ENCODE measurements at regions not wholly inside any gene's neighbourhood (a gene's known extent, or its start where the extent isn't known, plus 50 kb on each side); places are given as distances from the start of the nearest gene placed in this dataset.
A peak's percentile ranks its signal among the peaks of the same experiment; 100 is the strongest.

DNA sequence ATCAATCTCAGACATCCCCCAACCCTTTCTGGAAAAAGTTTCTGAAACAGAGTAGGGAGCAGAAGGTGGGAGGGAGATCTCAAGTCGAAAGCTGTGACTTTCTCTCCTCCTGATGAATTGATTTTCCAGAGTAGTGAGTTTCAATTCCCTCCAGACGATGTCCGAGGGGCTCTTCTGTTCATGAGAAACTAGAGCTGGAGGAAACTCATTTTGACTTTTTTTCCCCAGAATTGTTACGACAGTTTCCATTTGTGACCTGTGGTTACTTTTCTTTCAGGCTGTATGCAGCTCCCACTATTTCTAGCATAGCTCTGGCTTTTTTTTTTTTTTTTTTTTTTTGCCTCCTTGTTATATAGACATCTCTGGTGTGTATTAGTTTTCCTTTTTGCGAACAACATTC lies 422.1 kb upstream of the SALL1 start:
- DNase-seq, result no peak

DNA sequence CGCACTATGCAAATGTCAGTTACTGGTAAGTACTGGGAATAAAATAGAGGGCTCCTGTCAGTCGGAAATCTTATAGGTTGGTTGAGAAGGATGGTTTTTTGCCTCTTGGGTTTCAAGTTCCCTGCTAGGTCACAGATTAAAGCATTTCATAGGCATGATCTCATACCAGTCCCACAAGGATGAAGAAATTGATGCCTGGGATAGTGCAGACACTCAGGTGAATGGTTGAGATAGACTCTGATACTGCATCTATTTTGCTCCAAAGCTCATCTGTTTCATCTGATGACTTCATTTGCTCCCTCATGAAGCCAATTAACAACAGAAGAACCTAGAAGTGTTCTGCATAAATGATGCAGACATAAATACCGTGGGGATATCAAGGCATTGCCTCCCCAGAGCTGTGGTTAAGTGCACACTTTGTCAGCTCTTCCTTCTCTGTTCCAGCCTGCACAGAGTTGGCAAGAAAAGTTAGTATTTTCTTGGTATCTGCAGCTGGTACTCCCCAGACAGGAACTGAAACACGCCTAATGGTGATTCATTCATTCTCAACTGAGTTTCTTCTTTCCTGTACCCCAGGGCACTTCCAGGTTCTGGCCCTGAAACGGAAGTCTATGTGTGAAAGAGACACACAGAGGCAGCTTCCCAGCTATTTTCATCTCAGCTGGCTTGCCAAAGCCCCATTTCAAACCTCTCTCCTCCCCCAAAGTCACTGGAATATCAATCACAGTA lies 418.3 kb upstream of the SALL1 start:
- DNase-seq, result no peak

DNA sequence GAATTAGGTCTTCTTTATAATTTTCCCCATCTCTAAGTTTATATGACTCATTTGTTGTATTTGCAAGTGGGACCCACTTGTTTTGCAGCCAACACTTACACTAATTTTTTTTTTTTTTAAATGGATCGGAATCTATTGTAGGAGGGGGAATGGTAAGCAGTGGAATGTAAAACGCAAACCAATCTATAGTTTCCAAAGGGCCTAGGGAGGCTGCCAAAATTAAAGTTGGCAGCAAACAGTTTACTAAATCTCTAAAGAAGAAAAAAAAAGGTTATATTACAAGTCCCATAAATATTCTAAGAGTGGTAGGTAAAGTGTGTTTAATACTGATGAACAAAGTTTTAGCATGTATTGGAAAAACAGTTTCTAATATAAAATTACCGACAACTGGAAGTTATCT lies 416.8 kb upstream of the SALL1 start:
- DNase-seq, result no peak

DNA sequence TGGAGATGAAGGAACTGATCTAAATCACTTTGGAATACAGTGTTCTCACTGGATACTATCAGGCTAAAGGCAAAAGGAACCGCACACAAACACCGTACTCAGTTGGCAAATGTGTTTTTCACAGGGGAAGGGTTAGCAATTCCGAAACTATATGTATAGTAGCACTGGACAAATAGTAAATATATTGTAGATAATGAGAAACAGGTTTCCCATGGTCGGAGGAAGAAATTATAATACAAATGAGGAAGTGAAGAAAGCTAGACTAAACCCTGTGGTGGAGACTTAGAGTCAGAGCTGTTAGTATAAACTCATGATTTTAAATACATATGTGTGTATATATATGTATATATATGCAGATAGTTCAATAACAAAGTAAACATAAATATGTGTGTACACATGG lies 414.1 kb upstream of the SALL1 start:
- no peak for DNase-seq

DNA sequence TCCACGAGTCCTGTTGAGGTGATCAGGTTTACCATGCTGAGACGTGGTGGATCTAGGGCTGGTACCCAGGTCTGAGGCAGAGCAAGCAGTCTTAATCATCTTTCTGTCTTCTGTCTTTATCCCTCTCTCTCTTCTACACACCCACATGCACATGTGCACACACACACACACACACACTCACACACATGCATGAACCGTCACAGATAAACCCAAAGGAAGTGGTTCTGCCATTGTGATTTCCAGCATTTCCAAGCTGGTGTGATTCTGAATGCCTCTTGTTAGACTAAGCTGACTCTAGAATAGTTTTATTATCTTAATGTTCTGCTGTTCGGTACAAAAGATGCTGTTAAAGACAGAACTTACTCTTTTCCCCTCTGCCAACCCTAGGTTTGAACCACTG lies 411.8 kb upstream of the SALL1 start:
- no peak for DNase-seq

DNA sequence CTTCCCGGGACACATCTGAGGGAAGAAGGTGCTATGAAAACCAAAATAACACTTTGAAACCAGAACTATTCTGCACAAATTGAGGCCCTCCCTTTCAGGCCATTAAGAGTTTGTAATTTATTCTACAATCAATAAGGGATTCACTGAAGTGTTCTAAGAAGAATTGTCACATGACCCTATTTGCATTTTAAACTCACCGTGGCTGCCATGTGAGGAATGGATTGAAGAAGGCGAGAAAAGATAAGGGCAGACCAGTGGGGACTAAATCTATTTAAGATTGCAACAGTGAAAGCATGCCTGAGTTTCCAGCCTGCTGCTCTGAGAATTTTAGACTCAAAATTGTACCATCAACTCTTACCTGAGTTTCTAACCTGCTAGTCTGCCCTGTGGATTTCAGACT lies 408.8 kb upstream of the SALL1 start:
- no peak for DNase-seq

DNA sequence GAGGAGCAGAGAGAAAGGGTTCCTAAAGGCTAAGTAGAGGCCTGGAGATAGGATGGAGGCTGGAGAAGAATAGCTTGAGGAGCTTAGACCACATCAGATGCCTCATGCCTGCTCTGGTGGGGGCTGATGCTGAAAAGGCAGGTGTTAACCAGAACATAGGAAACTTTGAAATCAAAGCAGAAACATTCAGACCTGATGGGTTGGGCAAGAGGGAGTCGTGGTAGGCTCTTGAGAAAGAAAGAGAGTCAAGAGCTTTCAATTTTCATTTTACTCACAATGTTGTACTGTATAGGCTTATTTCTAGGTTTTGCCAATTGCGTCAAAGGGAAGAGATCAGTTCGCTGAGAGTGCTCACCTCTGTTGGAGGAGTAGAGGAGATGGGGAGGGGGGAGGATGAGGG lies 406.6 kb upstream of the SALL1 start:
- no peak for DNase-seq

DNA sequence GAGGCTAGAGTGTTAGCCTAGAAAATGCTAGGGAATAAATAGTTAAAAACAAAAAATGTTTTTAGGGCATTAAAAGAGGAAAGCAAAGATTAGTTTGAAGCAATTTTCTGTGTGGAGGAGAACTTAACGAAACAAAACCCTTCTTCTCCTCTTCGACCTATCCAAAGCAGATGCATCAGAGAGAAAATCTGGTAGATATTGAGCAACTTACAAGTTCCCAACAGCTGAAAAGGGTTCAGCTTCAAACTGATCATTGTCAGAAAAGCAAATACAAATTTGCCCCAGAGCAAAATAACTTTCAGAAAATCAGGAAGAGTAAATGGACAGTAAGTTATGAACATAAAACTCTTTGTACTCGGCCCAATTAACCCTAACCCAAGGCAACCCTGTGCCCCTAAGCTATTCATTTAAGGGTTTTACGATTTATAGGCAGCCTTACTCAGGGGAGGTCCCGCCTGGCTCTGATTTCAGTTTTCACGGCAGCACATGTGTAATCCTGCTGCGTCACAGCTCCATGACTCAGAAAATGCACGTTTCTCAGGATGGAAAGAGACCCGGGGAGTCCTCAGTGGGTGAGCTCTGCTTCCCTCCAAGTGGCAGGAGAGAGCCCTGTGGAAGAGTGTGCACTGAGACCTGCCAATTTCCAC lies 405.7 kb upstream of the SALL1 start:
- DNase-seq, result peak; percentile 89

DNA sequence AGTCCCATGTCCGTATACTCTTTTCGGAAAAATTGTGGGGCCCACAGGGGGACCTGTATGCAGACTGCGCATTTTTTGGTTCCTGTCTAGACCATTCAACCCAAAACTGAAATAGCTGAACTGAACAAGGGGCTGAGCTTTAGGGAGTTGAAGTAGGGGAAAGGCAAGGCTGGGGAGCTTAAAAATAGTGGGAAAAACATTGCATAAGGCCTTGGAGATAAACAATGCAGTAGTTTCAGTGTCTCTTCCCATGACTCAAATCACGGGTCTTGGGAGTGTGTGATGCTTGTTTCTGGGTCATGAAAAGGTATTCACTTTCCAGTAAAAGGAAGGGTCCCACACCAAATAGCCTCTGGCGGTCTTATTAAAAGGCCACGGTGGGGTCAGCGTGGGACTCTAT lies 402.8 kb upstream of the SALL1 start:
- DNase-seq, result no peak

DNA sequence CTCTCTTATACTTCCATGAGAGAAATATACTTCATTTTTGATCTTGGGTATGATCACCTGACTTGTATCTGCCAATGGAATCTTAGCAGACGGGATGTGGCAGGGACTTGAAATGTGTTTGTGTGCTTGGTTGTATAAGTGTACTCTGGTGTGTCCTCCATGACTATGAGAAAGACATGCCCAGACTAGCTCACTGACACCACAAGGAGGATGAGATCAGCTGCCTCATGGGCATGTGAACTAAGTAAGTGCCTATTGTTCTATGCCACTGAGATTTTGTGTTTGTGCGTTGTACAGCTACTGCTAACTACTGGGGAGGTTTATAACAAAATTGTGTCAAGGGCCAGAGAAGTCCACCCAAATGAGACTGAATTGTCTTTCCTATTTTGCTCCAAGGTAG lies 402.2 kb upstream of the SALL1 start:
- no peak for DNase-seq

DNA sequence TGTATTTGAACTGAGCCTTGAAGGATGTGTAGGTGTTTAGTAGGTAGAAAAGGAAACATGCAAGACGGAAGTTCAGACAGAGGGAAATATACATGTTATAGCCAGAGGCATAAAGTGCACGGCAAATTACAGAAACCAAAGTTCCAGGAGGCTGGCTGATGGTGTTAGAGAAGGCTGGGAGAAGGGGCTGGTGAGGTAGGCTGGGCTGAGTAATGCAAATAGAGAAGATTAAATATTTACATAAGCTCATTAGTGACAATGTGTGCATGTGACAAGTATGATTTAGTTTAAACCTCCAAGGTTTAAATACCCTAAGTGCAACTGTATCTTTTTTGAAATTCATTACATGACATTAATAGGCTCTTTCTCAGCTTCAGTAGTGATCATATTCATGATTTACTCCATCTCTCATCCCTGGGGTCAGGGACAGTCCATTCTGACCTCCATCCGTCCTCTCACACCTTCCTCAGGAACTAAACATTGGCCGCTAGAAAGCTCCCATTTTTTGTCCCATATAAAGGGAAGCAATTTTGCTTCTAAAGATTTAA lies 399.8 kb upstream of the SALL1 start:
- DNase-seq, result peak; percentile 71

DNA sequence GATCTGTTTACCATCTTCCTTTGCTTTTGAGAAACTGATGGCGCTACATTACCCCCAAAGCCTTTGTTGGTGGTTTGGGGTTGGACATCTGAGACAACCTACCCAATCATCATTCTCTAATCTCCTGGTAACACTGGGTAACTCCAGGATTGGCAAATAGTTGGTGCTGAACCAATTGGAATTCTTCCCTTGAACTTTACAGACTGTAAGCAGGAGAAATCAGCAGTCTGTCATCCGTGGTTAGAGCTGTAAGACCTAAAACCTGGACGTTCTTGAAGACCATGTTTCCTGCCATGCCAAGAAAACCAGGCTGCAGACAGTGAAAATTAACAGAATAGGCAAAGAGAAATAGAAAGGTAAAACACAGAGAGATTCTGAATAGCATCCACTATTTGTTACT lies 398.8 kb upstream of the SALL1 start:
- DNase-seq, result no peak

DNA sequence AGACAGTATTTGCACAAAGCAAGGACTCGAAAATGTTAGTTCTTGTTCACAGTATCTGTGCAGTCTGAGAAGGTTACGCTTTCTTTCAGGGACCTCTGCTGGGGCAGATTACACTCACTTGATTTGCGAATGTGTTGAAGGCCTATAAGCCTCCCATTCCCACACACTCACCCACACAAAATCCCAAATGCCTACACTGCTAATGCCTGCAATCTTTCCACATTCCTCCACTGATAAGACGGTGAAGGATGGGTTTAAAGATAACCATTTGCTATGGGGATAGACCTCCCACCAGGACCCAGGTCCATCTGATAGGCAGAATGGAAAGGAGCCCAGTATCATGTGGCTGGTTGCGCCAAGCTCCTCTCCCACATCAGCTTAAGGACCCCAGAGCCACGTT lies 394.9 kb upstream of the SALL1 start:
- no peak for DNase-seq

DNA sequence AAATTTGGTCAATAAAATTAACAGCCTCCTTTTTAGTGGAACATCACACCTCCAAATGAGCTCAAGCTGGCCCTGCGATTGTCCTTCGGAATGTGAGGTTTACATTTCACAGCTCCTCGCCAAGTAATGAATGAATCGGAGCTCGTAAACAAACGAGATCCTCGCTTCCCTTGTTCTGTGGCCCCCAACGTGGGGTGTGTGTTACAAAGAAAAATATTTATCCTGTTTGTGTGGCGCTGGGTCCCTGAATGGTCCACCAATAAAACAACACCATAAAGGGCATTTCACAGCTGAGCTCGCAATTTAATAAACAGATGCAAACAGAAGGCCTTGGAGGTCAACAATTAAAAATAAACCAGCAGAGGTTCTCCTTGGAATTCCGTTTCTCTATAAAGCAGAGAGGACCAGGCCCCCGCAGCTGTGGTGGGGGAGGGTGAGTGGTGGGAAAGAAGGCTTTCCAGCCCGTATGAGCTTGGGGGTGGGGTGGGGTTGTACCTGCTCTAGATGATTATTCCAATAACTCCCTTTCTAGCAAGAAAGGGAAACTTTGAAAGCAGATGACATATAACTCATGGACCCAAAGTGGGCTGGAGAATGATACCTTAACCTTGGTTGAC lies 393.9 kb upstream of the SALL1 start:
- no peak for DNase-seq

DNA sequence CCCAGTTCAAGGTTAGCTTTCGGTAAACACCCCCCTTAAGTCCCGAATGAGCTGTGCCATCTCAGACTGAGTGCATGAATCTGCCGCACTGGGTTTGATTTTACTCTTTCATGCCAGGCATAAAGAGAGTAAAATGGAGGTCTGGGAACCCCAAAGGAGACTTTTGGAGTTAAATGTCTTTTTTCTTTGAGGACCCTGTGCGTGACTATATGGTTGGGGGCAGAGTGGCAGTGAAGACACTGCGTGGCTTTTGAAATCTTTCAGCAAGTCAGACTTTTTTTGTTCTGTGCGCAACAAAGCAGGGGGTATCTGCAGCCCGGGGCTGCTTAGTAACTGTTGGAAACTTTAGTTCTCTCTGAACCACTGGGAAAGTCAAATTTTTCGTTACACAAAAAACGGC lies 392.9 kb upstream of the SALL1 start:
- DNase-seq, result no peak

DNA sequence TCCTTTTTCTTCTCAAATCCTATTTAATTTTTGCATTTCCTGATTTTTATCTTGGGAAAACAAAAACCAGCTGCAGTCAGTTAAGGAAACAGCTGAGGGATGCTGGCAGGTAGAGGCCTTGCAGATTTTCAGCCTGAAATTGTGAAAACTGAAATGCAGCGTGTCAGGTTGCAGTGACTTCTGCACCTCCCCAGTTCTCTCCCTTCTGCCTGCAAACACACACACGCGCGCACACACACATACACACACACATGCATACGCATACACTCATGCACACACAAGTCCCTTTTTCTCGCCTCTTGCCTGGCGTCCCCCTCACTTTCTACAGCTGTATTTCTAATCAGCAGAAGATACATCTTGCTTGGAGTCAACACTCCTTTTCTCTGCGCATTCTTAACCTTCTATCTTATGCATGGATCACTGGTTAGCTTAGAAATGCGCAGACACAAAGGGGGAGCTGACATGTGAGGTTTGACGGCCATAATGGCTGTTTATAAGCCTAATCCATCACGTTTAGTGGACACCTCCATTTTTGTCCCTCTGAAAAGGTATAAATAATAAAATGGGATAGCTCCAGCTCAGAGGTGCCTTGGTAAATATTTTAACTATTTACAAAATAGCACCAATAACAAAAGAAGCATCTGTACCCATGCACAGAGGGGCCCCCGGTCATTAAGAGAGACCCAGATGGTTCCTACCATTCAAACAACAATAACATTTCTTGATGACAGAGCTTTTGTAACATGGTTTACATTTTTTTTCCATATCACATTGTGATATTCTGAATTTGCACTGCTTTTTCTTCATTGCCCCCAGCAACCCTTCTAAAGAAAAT lies 392.1 kb upstream of the SALL1 start:
- DNase-seq, result no peak

DNA sequence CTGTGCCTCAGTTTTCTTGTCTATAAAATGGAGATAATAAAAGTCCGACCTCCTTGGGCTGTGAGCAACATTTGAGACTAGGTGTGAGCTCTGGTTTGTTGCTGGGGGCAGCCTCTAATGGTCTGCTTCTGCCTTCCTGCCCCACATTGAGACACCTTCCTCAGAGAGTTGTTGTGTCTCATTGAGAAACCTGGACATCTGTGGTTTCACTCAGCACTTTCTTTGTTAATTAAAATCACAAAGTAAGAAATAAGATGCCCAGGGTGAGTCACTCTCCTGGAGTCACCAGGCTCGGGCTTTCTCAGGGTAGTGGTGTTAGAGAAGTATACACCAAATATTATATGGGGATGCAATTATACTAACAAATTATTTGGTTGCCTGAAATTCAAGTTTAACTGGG lies 389.2 kb upstream of the SALL1 start:
- DNase-seq, result no peak

DNA sequence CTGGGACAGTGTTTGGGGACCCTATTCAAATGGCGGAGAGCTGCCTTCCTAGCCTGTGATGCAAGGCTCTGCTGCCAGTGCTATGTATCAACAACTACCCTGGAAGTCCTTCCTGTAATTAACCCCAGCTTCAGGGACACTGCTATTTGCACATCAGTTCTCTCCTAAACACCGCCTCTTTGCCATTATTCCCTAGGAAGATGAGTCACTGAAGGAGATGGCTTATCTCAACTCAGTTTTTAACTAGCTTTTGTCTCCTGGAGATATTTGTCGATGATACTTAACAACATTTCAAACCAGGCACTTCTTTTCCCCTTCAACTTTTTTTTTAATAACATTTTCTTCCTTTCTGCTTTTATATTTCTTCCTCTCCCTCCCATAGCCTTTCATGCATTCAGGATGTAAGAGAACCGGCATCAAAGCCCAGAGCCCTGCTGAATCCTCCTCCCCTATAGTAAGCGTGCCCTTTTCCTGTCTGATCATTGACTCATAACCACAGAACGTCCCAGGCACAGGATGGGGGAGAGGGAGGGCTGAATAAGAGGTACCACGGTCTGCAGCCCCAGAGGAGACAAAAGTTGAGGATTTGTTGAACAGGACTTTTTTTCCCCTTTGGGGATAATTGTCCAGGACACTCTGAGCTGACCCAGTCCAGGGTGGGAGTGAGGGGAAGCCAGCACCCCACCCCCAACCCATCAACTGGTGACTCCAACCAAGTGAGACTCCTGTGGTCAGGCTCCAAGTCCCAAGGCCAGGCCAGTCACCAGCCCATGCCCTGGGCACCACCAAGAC lies 387.8 kb upstream of the SALL1 start:
- DNase-seq, result peak; percentile 70

DNA sequence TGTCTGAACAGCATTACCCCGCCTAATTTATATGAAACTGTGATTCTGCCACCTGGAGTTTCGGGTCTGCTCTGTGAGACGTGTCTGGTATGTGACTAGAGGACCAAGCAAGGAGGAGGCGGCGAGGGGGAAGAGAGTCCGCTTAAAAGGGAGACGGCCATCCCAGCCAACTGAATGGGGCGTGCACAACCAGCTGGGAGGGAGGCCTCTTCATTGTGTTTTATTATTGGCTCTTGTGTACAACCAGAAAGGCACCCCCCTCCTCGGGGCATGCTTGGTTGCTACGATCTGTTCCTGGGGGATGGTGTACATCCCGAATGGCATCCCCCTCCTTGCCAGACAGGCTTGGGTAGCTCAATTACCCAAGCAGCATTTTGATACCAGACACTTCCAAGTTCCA lies 384.5 kb upstream of the SALL1 start:
- no peak for DNase-seq

DNA sequence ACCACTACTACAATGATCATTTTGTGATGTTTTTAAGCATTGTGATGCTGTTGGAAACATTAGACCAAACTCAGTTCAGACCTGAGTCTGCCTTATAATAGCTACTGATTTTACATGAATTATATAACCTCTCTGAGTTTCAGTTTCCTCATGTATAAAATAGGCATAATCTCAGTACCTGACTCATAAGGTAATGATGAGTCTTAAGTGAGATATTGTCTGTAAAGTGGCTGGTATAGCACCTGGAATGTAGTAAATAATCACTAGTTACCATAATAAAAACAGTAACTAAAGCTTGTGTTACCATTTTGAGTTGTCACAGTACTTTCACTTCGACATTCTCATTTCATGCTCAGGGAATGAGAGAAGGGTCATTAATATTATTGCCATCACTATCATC lies 381.5 kb upstream of the SALL1 start:
- DNase-seq, result no peak

DNA sequence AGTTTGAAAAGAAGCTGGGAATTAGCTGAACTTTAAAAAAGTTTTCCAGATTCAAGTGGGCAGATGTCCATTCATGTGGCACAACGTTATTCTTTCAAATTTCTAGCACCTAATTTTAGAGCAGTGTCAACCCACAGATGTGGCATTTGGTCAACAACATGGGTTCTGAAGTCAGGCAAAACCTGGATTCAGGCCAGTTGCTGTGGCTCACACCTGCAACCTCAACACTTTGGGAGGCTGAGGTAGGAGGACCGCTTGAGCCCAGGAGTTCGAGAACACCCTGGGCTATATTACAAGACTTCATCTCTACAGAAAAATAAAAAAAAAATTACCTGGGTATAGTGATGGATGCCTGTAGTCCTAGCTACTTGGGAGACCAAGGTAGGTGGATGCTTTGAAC lies 380.2 kb upstream of the SALL1 start:
- no peak for DNase-seq

DNA sequence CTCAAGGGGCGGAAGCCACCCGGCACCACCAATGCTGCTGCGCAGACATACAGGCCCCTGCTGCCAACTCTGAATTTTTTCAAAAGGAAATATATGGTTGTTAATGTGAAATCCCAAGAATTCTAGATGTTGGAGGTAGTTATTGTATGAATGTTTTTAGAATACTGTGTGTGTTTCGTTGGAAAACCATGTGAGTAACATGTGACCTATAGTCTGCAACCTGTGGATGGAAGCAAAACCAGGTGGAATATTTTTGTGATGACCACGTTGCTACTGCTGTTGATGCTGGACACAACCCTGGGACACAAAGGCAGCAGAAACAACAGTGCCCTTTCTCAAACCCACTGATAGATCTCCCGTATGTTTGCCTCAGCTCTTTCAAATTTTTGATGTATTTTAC lies 376.3 kb upstream of the SALL1 start:
- no peak for DNase-seq

DNA sequence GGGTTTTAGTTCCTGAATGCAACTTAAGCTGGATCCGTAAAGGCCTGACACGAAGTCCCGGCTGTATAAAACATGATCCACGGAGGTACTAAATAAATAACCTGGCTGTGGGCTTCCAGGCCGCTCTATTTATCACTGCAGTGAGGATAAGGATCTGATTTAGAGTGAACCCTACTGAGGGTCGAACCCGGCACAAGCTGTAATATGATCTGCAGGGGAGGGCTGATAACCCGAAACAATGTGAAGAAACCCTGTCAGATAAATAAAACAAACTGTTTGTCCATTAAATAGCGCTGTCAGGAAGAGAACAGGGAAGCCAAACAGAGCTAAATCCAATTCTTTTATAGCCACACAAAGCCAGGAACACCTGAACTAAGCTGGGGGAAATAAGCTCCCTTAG lies 375.6 kb upstream of the SALL1 start:
- no peak for DNase-seq

Measured in NCI-H69 (cell line).